GM18909 (cell line): ENCODE measurements at regions not wholly inside any gene's neighbourhood (a gene's known extent, or its start where the extent isn't known, plus 50 kb on each side); places are given as distances from the start of the nearest gene placed in this dataset.

Experiments
- ATAC-seq: cut with Tn5 transposase; IDR thresholded peaks from one replicate; pipeline ENCODE4 v1.9.1; 2021; ENCODE audit warnings: mild to moderate bottlenecking; ENCODE audit not compliant: unreplicated experiment, poor library complexity

GRCh38 chr2:106704798-106705197, 181.2 kb downstream of the ST6GAL2 start:
- ATAC-seq: no peak

GRCh38 chr2:106705877-106706276, 180.1 kb downstream of the ST6GAL2 start:
- no peak for ATAC-seq

- no peak for ATAC-seq
Observed at GRCh38 chr2:106706283-106706682, 179.7 kb downstream of the ST6GAL2 start.

GRCh38 chr2:106708209-106708608, 177.8 kb downstream of the ST6GAL2 start:
- no peak for ATAC-seq

- ATAC-seq: no peak
Observed at GRCh38 chr2:106709229-106709628, 176.7 kb downstream of the ST6GAL2 start.

- ATAC-seq: no peak
Observed at GRCh38 chr2:106719222-106719621, 166.7 kb downstream of the ST6GAL2 start.

- ATAC-seq: no peak
Observed at GRCh38 chr2:106720026-106720425, 165.9 kb downstream of the ST6GAL2 start.

GRCh38 chr2:106724301-106724794, 161.6 kb downstream of the ST6GAL2 start:
- no peak for ATAC-seq

- ATAC-seq: no peak
Observed at GRCh38 chr2:106734165-106734564, 151.8 kb downstream of the ST6GAL2 start.

- no peak for ATAC-seq
Observed at GRCh38 chr2:106735807-106736206, 150.2 kb downstream of the ST6GAL2 start.

- ATAC-seq: no peak
Observed at GRCh38 chr2:106736221-106736620, 149.7 kb downstream of the ST6GAL2 start.

- no peak for ATAC-seq
Observed at GRCh38 chr2:106745468-106745867, 140.5 kb downstream of the ST6GAL2 start.

GRCh38 chr2:106749823-106750222, 136.1 kb downstream of the ST6GAL2 start:
- no peak for ATAC-seq
